ENCODE measurements at regions not wholly inside any gene's neighbourhood (a gene's known extent, or its start where the extent isn't known, plus 50 kb on each side); places are given as distances from the start of the nearest gene placed in this dataset.

DNA sequence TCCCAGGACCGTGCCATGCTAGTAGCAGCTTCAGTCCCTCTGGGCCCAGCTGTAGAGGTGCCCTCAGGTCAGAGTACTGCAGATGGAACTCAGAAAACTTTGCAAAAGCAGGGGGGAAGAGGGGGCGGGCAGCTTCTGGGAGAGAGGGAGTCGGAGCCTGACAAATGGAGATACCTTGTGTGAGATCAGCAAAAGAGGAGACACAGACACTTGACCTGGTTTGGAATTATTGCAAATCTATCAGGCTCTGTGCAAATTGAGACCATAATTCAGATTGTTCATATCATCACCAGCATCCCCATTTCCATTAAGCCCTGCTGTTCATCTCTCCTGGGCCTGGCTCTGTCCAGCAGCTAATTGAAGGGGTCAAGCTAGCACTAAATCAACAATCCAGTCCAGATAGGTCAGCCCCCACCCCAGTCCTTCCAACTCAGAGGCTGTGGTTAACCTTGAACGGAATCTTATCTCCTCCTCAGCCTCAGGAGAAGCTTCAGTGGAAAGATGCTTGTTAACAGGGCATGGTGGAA lies 292.6 kb upstream of the PLET1 start:
- TF ChIP-seq, protein P1, sequence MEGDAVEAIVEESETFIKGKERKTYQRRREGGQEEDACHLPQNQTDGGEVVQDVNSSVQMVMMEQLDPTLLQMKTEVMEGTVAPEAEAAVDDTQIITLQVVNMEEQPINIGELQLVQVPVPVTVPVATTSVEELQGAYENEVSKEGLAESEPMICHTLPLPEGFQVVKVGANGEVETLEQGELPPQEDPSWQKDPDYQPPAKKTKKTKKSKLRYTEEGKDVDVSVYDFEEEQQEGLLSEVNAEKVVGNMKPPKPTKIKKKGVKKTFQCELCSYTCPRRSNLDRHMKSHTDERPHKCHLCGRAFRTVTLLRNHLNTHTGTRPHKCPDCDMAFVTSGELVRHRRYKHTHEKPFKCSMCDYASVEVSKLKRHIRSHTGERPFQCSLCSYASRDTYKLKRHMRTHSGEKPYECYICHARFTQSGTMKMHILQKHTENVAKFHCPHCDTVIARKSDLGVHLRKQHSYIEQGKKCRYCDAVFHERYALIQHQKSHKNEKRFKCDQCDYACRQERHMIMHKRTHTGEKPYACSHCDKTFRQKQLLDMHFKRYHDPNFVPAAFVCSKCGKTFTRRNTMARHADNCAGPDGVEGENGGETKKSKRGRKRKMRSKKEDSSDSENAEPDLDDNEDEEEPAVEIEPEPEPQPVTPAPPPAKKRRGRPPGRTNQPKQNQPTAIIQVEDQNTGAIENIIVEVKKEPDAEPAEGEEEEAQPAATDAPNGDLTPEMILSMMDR (IDR thresholded peaks at IDR 0.05; ENCODE audit: low read depth, low read length, missing input control), result no peak
- TF ChIP-seq, protein P2, sequence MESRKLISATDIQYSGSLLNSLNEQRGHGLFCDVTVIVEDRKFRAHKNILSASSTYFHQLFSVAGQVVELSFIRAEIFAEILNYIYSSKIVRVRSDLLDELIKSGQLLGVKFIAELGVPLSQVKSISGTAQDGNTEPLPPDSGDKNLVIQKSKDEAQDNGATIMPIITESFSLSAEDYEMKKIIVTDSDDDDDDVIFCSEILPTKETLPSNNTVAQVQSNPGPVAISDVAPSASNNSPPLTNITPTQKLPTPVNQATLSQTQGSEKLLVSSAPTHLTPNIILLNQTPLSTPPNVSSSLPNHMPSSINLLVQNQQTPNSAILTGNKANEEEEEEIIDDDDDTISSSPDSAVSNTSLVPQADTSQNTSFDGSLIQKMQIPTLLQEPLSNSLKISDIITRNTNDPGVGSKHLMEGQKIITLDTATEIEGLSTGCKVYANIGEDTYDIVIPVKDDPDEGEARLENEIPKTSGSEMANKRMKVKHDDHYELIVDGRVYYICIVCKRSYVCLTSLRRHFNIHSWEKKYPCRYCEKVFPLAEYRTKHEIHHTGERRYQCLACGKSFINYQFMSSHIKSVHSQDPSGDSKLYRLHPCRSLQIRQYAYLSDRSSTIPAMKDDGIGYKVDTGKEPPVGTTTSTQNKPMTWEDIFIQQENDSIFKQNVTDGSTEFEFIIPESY (IDR thresholded peaks at IDR 0.05), result no peak
- H3K27ac ChIP-seq (ENCODE audit: low read depth in 1 of 2, low read length in 2 of 2), result no peak overlapping the region
- no peak overlapping the region for H3K9ac ChIP-seq (ENCODE audit: low read depth in 1 of 2, low read length in 2 of 2)
- no peak for DNase-seq (ENCODE audit: low spot score)
- no peaks in the 10 kb centered on the region for H3K9me3 ChIP-seq (ENCODE audit: control insufficient read depth in 4 of 4, low read length in 3 of 4)
- 81% methylated on average over 4 of the region's 4 CpGs for WGBS
- H3K27me3 ChIP-seq (ENCODE audit: control insufficient read depth in 4 of 4, insufficient read depth in 4 of 4, low read length in 3 of 4), result no peaks in the 10 kb centered on the region
- no peaks in the 10 kb centered on the region for H3K4me1 ChIP-seq (ENCODE audit: control insufficient read depth in 4 of 4, insufficient read depth in 4 of 4, low read length in 3 of 4)
- H3K36me3 ChIP-seq (ENCODE audit: control insufficient read depth in 4 of 4, insufficient read depth in 3 of 4, low read depth in 1 of 4, low read length in 3 of 4), result no peaks in the 10 kb centered on the region
- no peak overlapping the region for H3K4me3 ChIP-seq (ENCODE audit: low read depth in 1 of 3, low read length in 3 of 3)

DNA sequence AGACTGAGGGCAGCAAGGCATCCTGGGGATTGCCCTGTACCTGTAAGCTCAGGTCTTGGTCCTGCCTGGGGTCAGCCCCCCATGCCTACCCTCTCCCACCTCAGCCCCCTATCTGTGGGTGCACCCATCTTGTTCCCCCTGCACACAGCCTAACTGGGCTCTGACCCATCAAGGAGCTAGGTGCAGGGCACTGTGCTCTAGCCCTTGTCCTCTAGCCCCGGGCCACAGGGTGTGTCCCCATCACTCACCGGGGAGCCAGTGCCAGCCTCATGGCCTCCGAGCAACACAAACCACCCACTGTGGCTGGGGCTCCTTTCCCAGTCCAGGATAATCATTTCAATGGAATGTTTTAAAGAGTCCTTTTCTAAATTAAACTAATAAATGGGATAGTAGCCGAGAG lies 293.9 kb upstream of the PLET1 start:
- TF ChIP-seq NR2F2 (IDR thresholded peaks at IDR 0.05) (no peak), HNF4A (conservative IDR thresholded peaks at IDR 0.05) (no peak), RAD21 (IDR thresholded peaks at IDR 0.05) (no peak), GABPA (IDR thresholded peaks at IDR 0.05 in 1 of 2, conservative IDR thresholded peaks at IDR 0.05 in 1 of 2) (no peak), YY1 (IDR thresholded peaks at IDR 0.05) (no peak), SP1 (IDR thresholded peaks at IDR 0.05) (no peak), EGR1 (IDR thresholded peaks at IDR 0.05; ENCODE audit: low read depth in 2 of 2) (no peak), RXRA (IDR thresholded peaks at IDR 0.05) (no peak), TAF1 (conservative IDR thresholded peaks at IDR 0.05) (no peak), HNF4G (IDR thresholded peaks at IDR 0.05) (no peak), FOXA2 (IDR thresholded peaks at IDR 0.05) (no peak), JUND (IDR thresholded peaks at IDR 0.05) (no peak), FOXA1 (IDR thresholded peaks at IDR 0.05) (no peak)
- TF ChIP-seq, protein P3, sequence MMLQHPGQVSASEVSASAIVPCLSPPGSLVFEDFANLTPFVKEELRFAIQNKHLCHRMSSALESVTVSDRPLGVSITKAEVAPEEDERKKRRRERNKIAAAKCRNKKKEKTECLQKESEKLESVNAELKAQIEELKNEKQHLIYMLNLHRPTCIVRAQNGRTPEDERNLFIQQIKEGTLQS (IDR thresholded peaks at IDR 0.05), result no peak
- TF ChIP-seq, protein P4, sequence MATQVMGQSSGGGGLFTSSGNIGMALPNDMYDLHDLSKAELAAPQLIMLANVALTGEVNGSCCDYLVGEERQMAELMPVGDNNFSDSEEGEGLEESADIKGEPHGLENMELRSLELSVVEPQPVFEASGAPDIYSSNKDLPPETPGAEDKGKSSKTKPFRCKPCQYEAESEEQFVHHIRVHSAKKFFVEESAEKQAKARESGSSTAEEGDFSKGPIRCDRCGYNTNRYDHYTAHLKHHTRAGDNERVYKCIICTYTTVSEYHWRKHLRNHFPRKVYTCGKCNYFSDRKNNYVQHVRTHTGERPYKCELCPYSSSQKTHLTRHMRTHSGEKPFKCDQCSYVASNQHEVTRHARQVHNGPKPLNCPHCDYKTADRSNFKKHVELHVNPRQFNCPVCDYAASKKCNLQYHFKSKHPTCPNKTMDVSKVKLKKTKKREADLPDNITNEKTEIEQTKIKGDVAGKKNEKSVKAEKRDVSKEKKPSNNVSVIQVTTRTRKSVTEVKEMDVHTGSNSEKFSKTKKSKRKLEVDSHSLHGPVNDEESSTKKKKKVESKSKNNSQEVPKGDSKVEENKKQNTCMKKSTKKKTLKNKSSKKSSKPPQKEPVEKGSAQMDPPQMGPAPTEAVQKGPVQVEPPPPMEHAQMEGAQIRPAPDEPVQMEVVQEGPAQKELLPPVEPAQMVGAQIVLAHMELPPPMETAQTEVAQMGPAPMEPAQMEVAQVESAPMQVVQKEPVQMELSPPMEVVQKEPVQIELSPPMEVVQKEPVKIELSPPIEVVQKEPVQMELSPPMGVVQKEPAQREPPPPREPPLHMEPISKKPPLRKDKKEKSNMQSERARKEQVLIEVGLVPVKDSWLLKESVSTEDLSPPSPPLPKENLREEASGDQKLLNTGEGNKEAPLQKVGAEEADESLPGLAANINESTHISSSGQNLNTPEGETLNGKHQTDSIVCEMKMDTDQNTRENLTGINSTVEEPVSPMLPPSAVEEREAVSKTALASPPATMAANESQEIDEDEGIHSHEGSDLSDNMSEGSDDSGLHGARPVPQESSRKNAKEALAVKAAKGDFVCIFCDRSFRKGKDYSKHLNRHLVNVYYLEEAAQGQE (IDR thresholded peaks at IDR 0.05), result no peak
- TF ChIP-seq, protein P2 (IDR thresholded peaks at IDR 0.05), result no peak
- TF ChIP-seq, protein P5, sequence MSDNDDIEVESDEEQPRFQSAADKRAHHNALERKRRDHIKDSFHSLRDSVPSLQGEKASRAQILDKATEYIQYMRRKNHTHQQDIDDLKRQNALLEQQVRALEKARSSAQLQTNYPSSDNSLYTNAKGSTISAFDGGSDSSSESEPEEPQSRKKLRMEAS (IDR thresholded peaks at IDR 0.05), result no peak
- TF ChIP-seq, protein P1 (IDR thresholded peaks at IDR 0.05; ENCODE audit: low read depth, low read length, missing input control), result no peak
- Histone ChIP-seq H3K27ac (ENCODE audit: low read depth in 1 of 2, low read length in 2 of 2) (no peak overlapping the region), H3K36me3 (ENCODE audit: control insufficient read depth in 4 of 4, insufficient read depth in 3 of 4, low read depth in 1 of 4, low read length in 3 of 4) (no peaks in the 10 kb centered on the region), H3K4me3 (ENCODE audit: low read depth in 1 of 3, low read length in 3 of 3) (no peak overlapping the region), H3K9ac (ENCODE audit: low read depth in 1 of 2, low read length in 2 of 2) (no peak overlapping the region), H3K4me1 (ENCODE audit: control insufficient read depth in 4 of 4, insufficient read depth in 4 of 4, low read length in 3 of 4) (no peaks in the 10 kb centered on the region), H3K27me3 (ENCODE audit: control insufficient read depth in 4 of 4, insufficient read depth in 4 of 4, low read length in 3 of 4) (no peaks in the 10 kb centered on the region), H3K9me3 (ENCODE audit: control insufficient read depth in 4 of 4, low read length in 3 of 4) (no peaks in the 10 kb centered on the region)
- no peak for DNase-seq (ENCODE audit: low spot score)
- 92% methylated on average over 4 of the region's 4 CpGs for WGBS

Data from liver (tissue), 8 donors.